ENCODE measurements at regions not wholly inside any gene's neighbourhood (a gene's known extent, or its start where the extent isn't known, plus 50 kb on each side); places are given as distances from the start of the nearest gene placed in this dataset.
"Not testable (repeated sequence)": the region's sequence is repeated elsewhere in the genome, so short reads cannot be mapped to it uniquely, and the experiment has no call there.

DNA sequence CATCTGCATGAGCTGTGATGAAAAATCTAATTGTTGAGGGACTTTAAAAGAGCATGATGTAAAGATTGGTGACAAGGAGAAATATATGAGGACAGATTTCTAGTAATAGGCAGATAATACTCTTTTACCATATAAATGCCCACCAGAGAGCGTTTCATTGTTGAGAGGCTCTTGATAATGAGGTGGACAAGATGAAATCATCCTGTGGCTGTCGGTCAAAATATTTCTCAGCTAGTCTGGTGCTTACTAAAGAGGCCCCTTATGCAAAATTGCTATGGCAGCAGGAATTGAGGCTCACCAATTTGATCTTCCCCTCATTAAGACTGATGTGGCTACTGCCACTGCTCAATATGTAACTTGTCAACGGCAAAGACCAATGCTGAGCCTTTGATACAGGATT lies 225.0 kb upstream of the RASGRP1 start:
- no peak overlapping the region for H3K4me3 ChIP-seq
- DNase-seq: no peak
- 86 to 99% (median 90%) methylated on average over 3 of the region's 3 CpGs for WGBS, 5 donors
- no peaks in the 10 kb centered on the region for H3K9me3 ChIP-seq
- no peak overlapping the region for H3K27ac ChIP-seq
- H3K27me3 ChIP-seq (replicated peaks in 1 of 7): no peaks in the 10 kb centered on the region
- intact Hi-C loops (cut with DNase I; ENCODE audit: low total_unique reads): no loop called here
- H3K36me3 ChIP-seq: no peaks in the 10 kb centered on the region
- no peaks in the 10 kb centered on the region for H3K4me1 ChIP-seq
- TF ChIP-seq POLR2A (IDR thresholded peaks at IDR 0.05) (no peak), POLR2AphosphoS5 (IDR thresholded peaks at IDR 0.05) (no peak)
- TF ChIP-seq, protein P1, sequence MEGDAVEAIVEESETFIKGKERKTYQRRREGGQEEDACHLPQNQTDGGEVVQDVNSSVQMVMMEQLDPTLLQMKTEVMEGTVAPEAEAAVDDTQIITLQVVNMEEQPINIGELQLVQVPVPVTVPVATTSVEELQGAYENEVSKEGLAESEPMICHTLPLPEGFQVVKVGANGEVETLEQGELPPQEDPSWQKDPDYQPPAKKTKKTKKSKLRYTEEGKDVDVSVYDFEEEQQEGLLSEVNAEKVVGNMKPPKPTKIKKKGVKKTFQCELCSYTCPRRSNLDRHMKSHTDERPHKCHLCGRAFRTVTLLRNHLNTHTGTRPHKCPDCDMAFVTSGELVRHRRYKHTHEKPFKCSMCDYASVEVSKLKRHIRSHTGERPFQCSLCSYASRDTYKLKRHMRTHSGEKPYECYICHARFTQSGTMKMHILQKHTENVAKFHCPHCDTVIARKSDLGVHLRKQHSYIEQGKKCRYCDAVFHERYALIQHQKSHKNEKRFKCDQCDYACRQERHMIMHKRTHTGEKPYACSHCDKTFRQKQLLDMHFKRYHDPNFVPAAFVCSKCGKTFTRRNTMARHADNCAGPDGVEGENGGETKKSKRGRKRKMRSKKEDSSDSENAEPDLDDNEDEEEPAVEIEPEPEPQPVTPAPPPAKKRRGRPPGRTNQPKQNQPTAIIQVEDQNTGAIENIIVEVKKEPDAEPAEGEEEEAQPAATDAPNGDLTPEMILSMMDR (IDR thresholded peaks at IDR 0.05 in 8 of 11, conservative IDR thresholded peaks at IDR 0.05 in 3 of 11): no peak

- DNase-seq: no peak
- H3K27ac ChIP-seq: no peak overlapping the region
- WGBS, 5 donors: 68 to 83% (median 78%) methylated on average over 4 of the region's 4 CpGs
- H3K36me3 ChIP-seq: no peaks in the 10 kb centered on the region
- H3K27me3 ChIP-seq (replicated peaks in 1 of 7): no peaks in the 10 kb centered on the region
- intact Hi-C loops (cut with DNase I; ENCODE audit: low total_unique reads): no loop called here
- H3K9me3 ChIP-seq: peaks cover 0 to 4% (median 0%) of the 10 kb centered on the region in 8 donors
- no peak overlapping the region for H3K4me3 ChIP-seq
- H3K4me1 ChIP-seq: no peaks in the 10 kb centered on the region
- no peak for TF ChIP-seq POLR2A (IDR thresholded peaks at IDR 0.05)
- TF ChIP-seq POLR2AphosphoS5 (IDR thresholded peaks at IDR 0.05): no peak
- TF ChIP-seq, protein P1 (IDR thresholded peaks at IDR 0.05 in 8 of 11, conservative IDR thresholded peaks at IDR 0.05 in 3 of 11): no peak
Observed at GRCh38 chr15:38793206-38793810, 228.7 kb upstream of the RASGRP1 start.

DNA sequence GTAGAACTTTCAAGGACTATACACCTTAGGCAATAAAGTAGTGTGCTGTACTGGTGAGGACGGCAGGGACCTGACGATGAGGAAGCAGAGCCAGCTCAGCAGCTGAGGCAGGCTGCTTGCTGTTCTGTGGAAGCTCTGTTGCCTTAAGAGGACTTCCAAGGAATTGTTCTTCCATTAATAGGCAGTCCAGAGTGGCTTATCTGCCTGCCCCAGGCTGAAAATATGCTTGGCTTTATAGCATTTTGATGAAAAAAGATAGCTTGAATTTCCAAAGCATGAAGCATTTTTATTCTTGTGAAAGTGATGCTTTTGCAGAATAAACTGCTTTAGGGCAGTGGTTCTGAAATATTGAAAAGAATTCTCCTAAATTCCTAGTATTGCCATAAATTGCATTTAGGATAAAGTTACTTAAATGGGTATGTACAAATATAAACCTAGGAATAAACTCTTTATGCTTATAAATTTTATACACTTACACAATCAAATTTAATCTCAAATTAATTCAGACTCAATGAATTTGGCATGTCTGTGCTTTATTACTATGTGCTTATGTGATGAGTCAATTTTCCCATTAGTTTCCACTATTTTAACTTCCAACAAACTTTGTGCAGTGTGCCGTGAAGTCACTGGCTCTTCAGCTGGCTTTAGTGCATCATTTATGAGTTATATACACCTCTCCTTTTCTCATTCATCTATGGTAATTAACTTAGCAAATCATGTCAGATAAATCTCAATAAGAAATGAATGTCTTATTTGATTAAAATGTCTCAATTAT lies 231.0 kb upstream of the RASGRP1 start:
- TF ChIP-seq, protein P1 (IDR thresholded peaks at IDR 0.05 in 8 of 11, conservative IDR thresholded peaks at IDR 0.05 in 3 of 11): no peak
- no peak for TF ChIP-seq POLR2AphosphoS5 (IDR thresholded peaks at IDR 0.05)
- TF ChIP-seq POLR2A (IDR thresholded peaks at IDR 0.05): no peak
- 73 to 86% (median 79%) methylated on average over 3 of the region's 3 CpGs for WGBS, 5 donors
- Histone ChIP-seq H3K27ac (no peak overlapping the region), H3K4me1 (no peaks in the 10 kb centered on the region), H3K36me3 (no peaks in the 10 kb centered on the region), H3K4me3 (no peak overlapping the region), H3K9me3 (peaks cover 0 to 10% (median 0%) of the 10 kb centered on the region in 8 donors), H3K27me3 (replicated peaks in 1 of 7) (no peaks in the 10 kb centered on the region)
- intact Hi-C loops (cut with DNase I; ENCODE audit: low total_unique reads): no loop called here
- no peak for DNase-seq

- intact Hi-C loops (cut with DNase I; ENCODE audit: low total_unique reads): no loop called here
- H3K4me1 ChIP-seq: no peaks in the 10 kb centered on the region
- no peak overlapping the region for H3K27ac ChIP-seq
- no peak for TF ChIP-seq POLR2AphosphoS5 (IDR thresholded peaks at IDR 0.05)
- TF ChIP-seq, protein P1 (IDR thresholded peaks at IDR 0.05 in 8 of 11, conservative IDR thresholded peaks at IDR 0.05 in 3 of 11): no peak
- TF ChIP-seq POLR2A (IDR thresholded peaks at IDR 0.05): no peak
- no peaks in the 10 kb centered on the region for H3K36me3 ChIP-seq
- DNase-seq: no peak
- H3K9me3 ChIP-seq: peaks cover 0 to 10% (median 0%) of the 10 kb centered on the region in 8 donors
- WGBS, 5 donors: 85 to 93% (median 90%) methylated on average over 3 of the region's 3 CpGs
- H3K4me3 ChIP-seq: no peak overlapping the region
- no peaks in the 10 kb centered on the region for H3K27me3 ChIP-seq (replicated peaks in 1 of 7)
Observed at GRCh38 chr15:38796589-38796988, 232.0 kb upstream of the RASGRP1 start.

DNA sequence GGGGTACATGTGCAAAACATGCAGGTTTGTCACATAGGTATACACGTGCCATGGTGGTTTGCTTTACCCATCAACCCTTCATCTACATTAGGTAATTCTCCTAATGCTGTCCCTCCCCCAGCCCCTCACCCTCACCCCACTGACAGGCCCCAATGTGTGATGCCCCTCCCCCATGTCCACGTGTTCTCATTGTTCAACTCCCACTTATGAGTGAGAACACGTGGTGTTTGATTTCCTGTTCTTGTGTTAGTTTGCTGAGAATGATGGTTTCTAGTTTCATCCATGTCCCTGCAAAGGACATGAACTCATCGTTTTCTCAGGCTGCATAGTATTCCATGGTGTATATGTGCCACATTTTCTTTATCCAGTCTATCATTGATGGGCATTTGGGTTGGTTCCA lies 232.9 kb upstream of the RASGRP1 start:
- 63 to 77% (median 71%) methylated on average over 4 of the region's 4 CpGs for WGBS, 5 donors
- H3K4me3 ChIP-seq; H3K36me3 ChIP-seq; intact Hi-C loops (cut with DNase I; ENCODE audit: low total_unique reads); H3K4me1 ChIP-seq; H3K27ac ChIP-seq; DNase-seq; H3K27me3 ChIP-seq (replicated peaks in 1 of 7); H3K9me3 ChIP-seq: not testable (repeated sequence)

DNA sequence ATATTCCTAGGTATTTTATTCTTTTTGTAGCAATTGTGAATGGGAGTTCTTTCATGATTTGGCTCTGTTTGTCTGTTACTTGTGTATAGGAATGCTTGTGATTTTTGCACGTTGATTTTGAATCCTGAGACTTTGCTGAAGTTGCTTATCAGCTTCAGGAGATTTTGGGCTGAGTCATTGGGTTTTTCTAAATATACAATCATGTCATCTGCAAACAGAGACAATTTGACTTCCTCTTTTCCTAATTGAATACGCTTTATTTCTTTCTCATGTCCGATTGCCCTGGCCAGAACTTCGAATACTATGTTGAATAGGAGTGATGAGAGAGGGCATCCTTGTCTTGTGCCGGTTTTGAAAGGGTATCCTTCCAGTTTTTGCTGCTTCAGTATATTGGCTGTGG lies 234.6 kb upstream of the RASGRP1 start:
- peaks cover 0 to 14% (median 0%) of the 10 kb centered on the region in 7 donors for H3K27me3 ChIP-seq (replicated peaks in 1 of 7)
- H3K36me3 ChIP-seq; H3K4me3 ChIP-seq; H3K9me3 ChIP-seq; DNase-seq; H3K4me1 ChIP-seq; intact Hi-C loops (cut with DNase I; ENCODE audit: low total_unique reads); H3K27ac ChIP-seq: not testable (repeated sequence)
- WGBS, 5 donors: 59 to 72% (median 67%) methylated on average over 5 of the region's 5 CpGs

Data from spleen (tissue), 11 donors.